NCI-H1092 treated with DMSO at 0.1 percent for 48 hours (cell line): ENCODE measurements at regions not wholly inside any gene's neighbourhood (a gene's known extent, or its start where the extent isn't known, plus 50 kb on each side); places are given as distances from the start of the nearest gene placed in this dataset.
"Not testable (repeated sequence)": the region's sequence is repeated elsewhere in the genome, so short reads cannot be mapped to it uniquely, and the experiment has no call there.

ENCODE experiments used
- DNase-seq: peaks from one replicate; lab custom pipeline; 2025; lab: John Stamatoyannopoulos, UW

- DNase-seq, result no peak
These were observed 637.1 kb downstream of the GATA3 start for GRCh38 chr10:8691498-8692017.

- not testable (repeated sequence) for DNase-seq
These were observed 639.1 kb downstream of the GATA3 start for GRCh38 chr10:8693635-8694034.

GRCh38 chr10:8696746-8697145 is 642.3 kb downstream of the GATA3 start:
- DNase-seq, result no peak

- no peak for DNase-seq
These were observed 646.2 kb downstream of the GATA3 start for GRCh38 chr10:8700689-8701088.

GRCh38 chr10:8702181-8702580 is 647.7 kb downstream of the GATA3 start:
- DNase-seq, result no peak

- no peak for DNase-seq
These were observed 650.9 kb downstream of the GATA3 start for GRCh38 chr10:8705415-8705814.

GRCh38 chr10:8712656-8713055 is 658.2 kb downstream of the GATA3 start:
- DNase-seq, result no peak

GRCh38 chr10:8719971-8720370 is 665.5 kb downstream of the GATA3 start:
- DNase-seq, result no peak

GRCh38 chr10:8721650-8722049 is 667.2 kb downstream of the GATA3 start:
- no peak for DNase-seq

- no peak for DNase-seq
These were observed 668.3 kb downstream of the GATA3 start for GRCh38 chr10:8722835-8723234.

GRCh38 chr10:8725343-8725742 is 670.9 kb downstream of the GATA3 start:
- DNase-seq, result no peak

- no peak for DNase-seq
These were observed 671.7 kb downstream of the GATA3 start for GRCh38 chr10:8726084-8726778.

- no peak for DNase-seq
These were observed 672.2 kb downstream of the GATA3 start for GRCh38 chr10:8726779-8727084.

GRCh38 chr10:8731121-8732095 is 676.9 kb downstream of the GATA3 start:
- DNase-seq, result no peak

- no peak for DNase-seq
These were observed 684.5 kb downstream of the GATA3 start for GRCh38 chr10:8738987-8739386.

- DNase-seq, result no peak
These were observed 697.8 kb downstream of the GATA3 start for GRCh38 chr10:8752146-8752843.

- no peak for DNase-seq
These were observed 703.5 kb downstream of the GATA3 start for GRCh38 chr10:8758029-8758428.

- DNase-seq, result no peak
These were observed 712.4 kb downstream of the GATA3 start for GRCh38 chr10:8766899-8767298.

GRCh38 chr10:8767591-8767990 is 713.1 kb downstream of the GATA3 start:
- DNase-seq, result no peak

GRCh38 chr10:8768341-8768740 is 713.9 kb downstream of the GATA3 start:
- DNase-seq, result no peak

GRCh38 chr10:8768852-8769251 is 714.4 kb downstream of the GATA3 start:
- no peak for DNase-seq

GRCh38 chr10:8776926-8777622 is 722.6 kb downstream of the GATA3 start:
- no peak for DNase-seq
